NCI-H1105 (cell line): ENCODE measurements at regions not wholly inside any gene's neighbourhood (a gene's known extent, or its start where the extent isn't known, plus 50 kb on each side); places are given as distances from the start of the nearest gene placed in this dataset.
"Not testable (repeated sequence)": the region's sequence is repeated elsewhere in the genome, so short reads cannot be mapped to it uniquely, and the experiment has no call there.

Experiments used
- DNase-seq: peaks from one replicate; lab custom pipeline; 2025; lab: John Stamatoyannopoulos, UW

- DNase-seq: no peak
Measured at GRCh38 chr13:99736541-99736940, 235.0 kb downstream of the ZIC5 start.

- no peak for DNase-seq
Measured at GRCh38 chr13:99734013-99734693, 232.9 kb downstream of the TM9SF2 start.

GRCh38 chr13:99733346-99733745 lies 232.1 kb downstream of the TM9SF2 start:
- DNase-seq: no peak

- DNase-seq: no peak
Measured at GRCh38 chr13:99731747-99732146, 230.5 kb downstream of the TM9SF2 start.

- DNase-seq: no peak
Measured at GRCh38 chr13:99730403-99730802, 229.1 kb downstream of the TM9SF2 start.

- no peak for DNase-seq
Measured at GRCh38 chr13:99729745-99730144, 228.5 kb downstream of the TM9SF2 start.

GRCh38 chr13:99727651-99728050 lies 226.4 kb downstream of the TM9SF2 start:
- DNase-seq: not testable (repeated sequence)

- no peak for DNase-seq
Measured at GRCh38 chr13:99726282-99726894, 225.1 kb downstream of the TM9SF2 start.

GRCh38 chr13:99725644-99726043 lies 224.4 kb downstream of the TM9SF2 start:
- DNase-seq: no peak

- DNase-seq: no peak
Measured at GRCh38 chr13:99724633-99725517, 223.6 kb downstream of the TM9SF2 start.

GRCh38 chr13:99723878-99724277 lies 222.6 kb downstream of the TM9SF2 start:
- no peak for DNase-seq

- no peak for DNase-seq
Measured at GRCh38 chr13:99722931-99723330, 221.7 kb downstream of the TM9SF2 start.

GRCh38 chr13:99722338-99722818 lies 221.1 kb downstream of the TM9SF2 start:
- no peak for DNase-seq

- DNase-seq: no peak
Measured at GRCh38 chr13:99721606-99722337, 220.5 kb downstream of the TM9SF2 start.

- DNase-seq: no peak
Measured at GRCh38 chr13:99717959-99718674, 216.8 kb downstream of the TM9SF2 start.

GRCh38 chr13:99709134-99709533 lies 207.9 kb downstream of the TM9SF2 start:
- no peak for DNase-seq

- peak; percentile 43 for DNase-seq
Measured at GRCh38 chr13:99704390-99704789, 203.1 kb downstream of the TM9SF2 start.

- no peak for DNase-seq
Measured at GRCh38 chr13:99703908-99704307, 202.6 kb downstream of the TM9SF2 start.

GRCh38 chr13:99702687-99703319 lies 201.5 kb downstream of the TM9SF2 start:
- DNase-seq: no peak

- DNase-seq: no peak
Measured at GRCh38 chr13:99700468-99700867, 199.2 kb downstream of the TM9SF2 start.

- no peak for DNase-seq
Measured at GRCh38 chr13:99698816-99699099, 197.5 kb downstream of the TM9SF2 start.
